Gastroesophageal sphincter (tissue), 3 donors: ENCODE measurements at regions not wholly inside any gene's neighbourhood (a gene's known extent, or its start where the extent isn't known, plus 50 kb on each side); places are given as distances from the start of the nearest gene placed in this dataset.

ENCODE experiments used
- CTCF ChIP-seq, 4 experiments: fragments of 200-600 bp in 2 of 4; fragments of 450-650 bp in 2 of 4; sonication (generic) in 1 of 4; IDR thresholded peaks; one replicate each; pipeline ENCODE4 v1.5.1; 2017 to 2019; ENCODE audit warnings: antibody characterized with exemption in 4 of 4, mild to moderate bottlenecking in 2 of 4, moderate library complexity in 2 of 4
- EP300 ChIP-seq: sonication (generic); formaldehyde crosslinking; IDR thresholded peaks from one replicate; pipeline ENCODE4 v1.6.1; 2017; ENCODE audit warnings: antibody characterized with exemption, mild to moderate bottlenecking
- POLR2A ChIP-seq, 2 donors: fragments of 450-650 bp; IDR thresholded peaks; one replicate each; pipeline ENCODE4 v1.6.1; 2017; ENCODE audit warnings: antibody characterized with exemption in 2 of 2, mild to moderate bottlenecking in 2 of 2, moderate library complexity in 1 of 2
- POLR2AphosphoS5 ChIP-seq: sonication (generic); formaldehyde crosslinking; IDR thresholded peaks from one replicate; pipeline ENCODE4 v1.6.1; 2017; ENCODE audit warnings: antibody characterized with exemption

- no peak for TF ChIP-seq CTCF (IDR thresholded peaks at IDR 0.05)
- TF ChIP-seq POLR2A (IDR thresholded peaks at IDR 0.05), result no peak
- no peak for TF ChIP-seq POLR2AphosphoS5
- no peak for TF ChIP-seq EP300
Observed at GRCh38 chr4:27720010-27720766, 859.5 kb downstream of the STIM2 start.
